ENCODE measurements at regions not wholly inside any gene's neighbourhood (a gene's known extent, or its start where the extent isn't known, plus 50 kb on each side); places are given as distances from the start of the nearest gene placed in this dataset.
"Not testable (repeated sequence)": the region's sequence is repeated elsewhere in the genome, so short reads cannot be mapped to it uniquely, and the experiment has no call there.

DNA sequence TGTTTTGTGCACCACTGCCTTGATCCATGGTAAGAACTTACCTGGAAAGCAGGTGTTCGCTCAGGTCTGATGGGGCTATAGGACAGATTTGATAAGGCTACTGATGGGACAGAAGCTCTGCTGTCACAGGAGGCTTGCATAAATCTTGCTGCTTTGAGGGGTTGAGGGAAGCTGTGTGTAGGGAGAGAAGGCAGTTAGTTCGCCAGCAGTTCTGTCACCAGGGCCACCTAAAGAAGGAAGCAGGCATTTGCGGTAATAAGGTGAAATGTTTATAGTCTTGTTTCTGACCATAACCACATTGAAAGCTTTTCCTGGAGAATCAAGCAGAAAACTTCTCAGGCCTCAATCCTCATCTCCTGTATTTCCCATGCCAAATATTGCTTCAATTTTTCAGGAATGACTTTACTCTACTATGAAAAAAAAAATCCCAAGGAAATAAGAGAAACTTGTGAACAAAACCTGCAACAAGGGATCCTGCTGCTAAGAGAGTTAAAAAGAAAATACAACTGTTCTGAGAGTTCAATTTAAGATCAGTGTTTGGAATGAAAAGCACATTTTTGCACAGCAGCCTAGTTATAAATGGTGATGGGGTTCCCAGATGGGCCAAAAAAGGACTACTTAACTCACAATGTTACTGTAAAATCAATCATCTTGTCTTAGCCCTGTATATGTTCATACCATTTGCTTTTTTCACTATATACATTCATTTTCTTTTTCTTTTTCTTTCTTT is 122.0 kb upstream of the RANBP3L start:
- Histone ChIP-seq H3K27me3 (no peaks in the 10 kb centered on the region), H3K4me1 (ENCODE audit: insufficient read depth) (no peaks in the 10 kb centered on the region), H3K9me3 (no peaks in the 10 kb centered on the region), H3K27ac (no peak overlapping the region), H3K4me3 (no peak overlapping the region), H3K36me3 (no peaks in the 10 kb centered on the region)
- WGBS, 3 donors = 80 to 83% (median 81%) methylated on average over 3 of the region's 3 CpGs
- DNase-seq = no peak
- TF ChIP-seq, protein P1, sequence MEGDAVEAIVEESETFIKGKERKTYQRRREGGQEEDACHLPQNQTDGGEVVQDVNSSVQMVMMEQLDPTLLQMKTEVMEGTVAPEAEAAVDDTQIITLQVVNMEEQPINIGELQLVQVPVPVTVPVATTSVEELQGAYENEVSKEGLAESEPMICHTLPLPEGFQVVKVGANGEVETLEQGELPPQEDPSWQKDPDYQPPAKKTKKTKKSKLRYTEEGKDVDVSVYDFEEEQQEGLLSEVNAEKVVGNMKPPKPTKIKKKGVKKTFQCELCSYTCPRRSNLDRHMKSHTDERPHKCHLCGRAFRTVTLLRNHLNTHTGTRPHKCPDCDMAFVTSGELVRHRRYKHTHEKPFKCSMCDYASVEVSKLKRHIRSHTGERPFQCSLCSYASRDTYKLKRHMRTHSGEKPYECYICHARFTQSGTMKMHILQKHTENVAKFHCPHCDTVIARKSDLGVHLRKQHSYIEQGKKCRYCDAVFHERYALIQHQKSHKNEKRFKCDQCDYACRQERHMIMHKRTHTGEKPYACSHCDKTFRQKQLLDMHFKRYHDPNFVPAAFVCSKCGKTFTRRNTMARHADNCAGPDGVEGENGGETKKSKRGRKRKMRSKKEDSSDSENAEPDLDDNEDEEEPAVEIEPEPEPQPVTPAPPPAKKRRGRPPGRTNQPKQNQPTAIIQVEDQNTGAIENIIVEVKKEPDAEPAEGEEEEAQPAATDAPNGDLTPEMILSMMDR (IDR thresholded peaks at IDR 0.05) = no peak
- no peak for TF ChIP-seq EP300 (IDR thresholded peaks at IDR 0.05)
- TF ChIP-seq POLR2A (IDR thresholded peaks at IDR 0.05) = no peak
- intact Hi-C loops (cut with DNase I) = no loop called here

DNA sequence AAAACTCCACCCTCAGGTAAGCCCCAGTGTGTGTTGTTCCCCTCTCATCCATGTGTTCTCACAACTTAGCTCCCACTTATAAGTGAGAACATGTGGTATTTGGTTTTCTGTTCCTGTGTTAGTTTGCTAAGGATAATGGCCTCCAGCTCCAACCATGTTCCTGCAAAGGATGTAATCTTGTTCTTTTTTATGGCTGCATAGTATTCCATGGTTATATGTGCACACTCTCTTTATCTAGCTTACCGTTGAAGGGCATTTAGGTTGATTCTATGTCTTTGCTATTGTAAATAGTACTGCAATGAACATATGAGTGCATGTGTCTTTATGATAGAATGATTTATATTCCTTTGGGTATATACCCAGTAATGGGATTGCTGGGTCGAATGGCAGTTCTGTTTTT is 124.4 kb upstream of the RANBP3L start:
- DNase-seq; H3K9me3 ChIP-seq; H3K27ac ChIP-seq; H3K4me1 ChIP-seq (ENCODE audit: insufficient read depth); H3K36me3 ChIP-seq; H3K4me3 ChIP-seq; intact Hi-C loops (cut with DNase I); H3K27me3 ChIP-seq: not testable (repeated sequence)
- 90 to 100% (median 94%) methylated on average over 2 of the region's 2 CpGs for WGBS, 3 donors

DNA sequence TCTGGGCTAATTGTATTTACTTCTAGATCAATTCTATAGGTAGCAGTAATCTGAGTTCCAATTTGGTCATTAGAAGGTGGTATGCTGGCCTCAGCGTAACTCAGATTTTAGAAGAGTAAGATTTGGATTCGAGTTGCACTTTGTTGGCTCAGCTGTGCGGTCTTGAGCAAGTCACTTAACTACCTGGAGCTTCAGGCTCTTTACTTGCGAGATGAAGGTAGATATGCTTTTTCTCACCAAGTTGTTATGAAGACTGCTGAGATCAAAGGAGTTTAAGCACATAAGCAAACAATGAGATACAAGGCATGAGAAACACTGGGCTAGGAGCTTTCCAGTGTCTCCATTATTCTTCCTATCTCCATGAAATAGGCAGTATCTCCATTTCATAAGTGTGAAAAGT is 133.8 kb upstream of the RANBP3L start:
- intact Hi-C loops (cut with DNase I) = no loop called here
- Histone ChIP-seq H3K4me1 (ENCODE audit: insufficient read depth) (no peaks in the 10 kb centered on the region), H3K27ac (no peak overlapping the region), H3K4me3 (no peak overlapping the region), H3K36me3 (no peaks in the 10 kb centered on the region), H3K27me3 (no peaks in the 10 kb centered on the region), H3K9me3 (no peaks in the 10 kb centered on the region)
- DNase-seq = no peak
- 89 to 92% (median 90%) methylated on average over 4 of the region's 4 CpGs for WGBS, 3 donors
- TF ChIP-seq POLR2A (IDR thresholded peaks at IDR 0.05) = no peak
- TF ChIP-seq, protein P1 (IDR thresholded peaks at IDR 0.05) = no peak
- TF ChIP-seq EP300 (IDR thresholded peaks at IDR 0.05) = no peak

DNA sequence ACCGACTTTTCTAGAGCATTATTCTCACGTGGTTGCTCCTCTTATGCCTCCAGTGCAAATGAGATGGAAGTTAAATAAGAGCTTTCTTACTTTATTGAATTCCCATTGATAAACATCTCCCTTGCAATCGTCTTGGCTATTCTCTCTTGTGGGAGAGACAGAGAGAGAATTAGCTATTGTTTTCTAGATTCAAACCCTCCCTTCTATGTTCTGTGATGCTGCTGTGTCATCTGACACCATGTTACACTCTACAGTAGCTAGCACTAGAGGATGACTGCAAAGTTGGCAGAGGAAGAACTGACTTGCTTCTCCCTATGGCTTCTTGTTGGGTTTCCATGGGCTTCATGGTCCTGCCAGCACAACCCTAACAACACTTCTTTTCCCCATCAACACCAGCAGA is 134.6 kb upstream of the RANBP3L start:
- H3K9me3 ChIP-seq = no peaks in the 10 kb centered on the region
- no peak overlapping the region for H3K27ac ChIP-seq
- no peaks in the 10 kb centered on the region for H3K4me1 ChIP-seq (ENCODE audit: insufficient read depth)
- intact Hi-C loops (cut with DNase I) = no loop called here
- WGBS, 3 donors = 62 to 76% (median 68%) methylated on average over 3 of the region's 3 CpGs
- no peaks in the 10 kb centered on the region for H3K27me3 ChIP-seq
- no peak overlapping the region for H3K4me3 ChIP-seq
- H3K36me3 ChIP-seq = no peaks in the 10 kb centered on the region
- TF ChIP-seq, protein P1 (IDR thresholded peaks at IDR 0.05) = no peak
- no peak for TF ChIP-seq EP300 (IDR thresholded peaks at IDR 0.05)
- TF ChIP-seq POLR2A (IDR thresholded peaks at IDR 0.05) = no peak
- no peak for DNase-seq

DNA sequence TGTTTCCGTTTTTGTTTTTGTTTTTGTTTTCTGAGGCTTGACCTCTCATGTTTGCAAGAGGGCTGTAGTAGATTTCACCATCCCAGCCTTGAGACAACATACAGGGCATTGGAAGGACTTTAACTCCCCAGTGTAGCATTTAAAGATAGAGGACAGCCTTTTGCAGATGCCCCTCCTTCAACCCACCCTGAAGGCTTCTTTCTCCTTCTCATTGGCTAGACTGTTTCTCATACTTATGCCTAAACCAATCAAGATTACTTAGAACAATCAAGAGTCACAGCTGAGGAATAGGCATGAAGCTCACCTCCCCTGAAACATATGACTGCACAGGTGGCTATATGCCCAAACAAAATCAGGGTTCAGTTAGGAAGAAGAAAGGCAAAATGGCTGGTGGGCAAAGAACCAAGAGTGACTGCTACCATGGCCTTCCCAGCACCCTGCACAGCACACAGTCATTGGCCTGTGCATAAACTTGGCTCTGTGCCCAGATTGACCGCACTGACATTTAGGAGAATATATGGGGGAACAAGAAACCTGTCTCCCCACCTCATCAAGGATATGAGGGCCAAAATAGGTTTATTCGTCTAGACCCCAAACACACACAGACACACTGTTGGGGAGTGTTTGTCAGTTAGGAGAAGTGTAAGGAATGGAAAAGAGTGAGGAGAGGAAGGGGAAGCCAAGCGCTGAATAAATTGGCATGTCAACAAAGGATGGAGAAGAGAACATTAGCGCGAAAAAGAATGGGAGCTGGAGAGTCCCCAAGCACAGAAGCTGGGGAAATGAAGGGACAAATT is 137.3 kb upstream of the RANBP3L start:
- Histone ChIP-seq H3K9me3 (no peaks in the 10 kb centered on the region), H3K4me1 (ENCODE audit: insufficient read depth) (no peaks in the 10 kb centered on the region), H3K4me3 (no peak overlapping the region), H3K27ac (no peak overlapping the region), H3K27me3 (no peaks in the 10 kb centered on the region), H3K36me3 (no peaks in the 10 kb centered on the region)
- DNase-seq = no peak
- WGBS, 3 donors = 69 to 76% (median 75%) methylated on average over 6 of the region's 6 CpGs
- no peak for TF ChIP-seq POLR2A (IDR thresholded peaks at IDR 0.05)
- TF ChIP-seq, protein P1 (IDR thresholded peaks at IDR 0.05) = no peak
- no peak for TF ChIP-seq EP300 (IDR thresholded peaks at IDR 0.05)
- intact Hi-C loops (cut with DNase I) = no loop called here
